HG03521 (cell line): ENCODE measurements at regions not wholly inside any gene's neighbourhood (a gene's known extent, or its start where the extent isn't known, plus 50 kb on each side); places are given as distances from the start of the nearest gene placed in this dataset.
"Not testable (repeated sequence)": the region's sequence is repeated elsewhere in the genome, so short reads cannot be mapped to it uniquely, and the experiment has no call there.

Experiments used
- ATAC-seq: cut with Tn5 transposase; IDR thresholded peaks from one replicate; pipeline ENCODE4 v1.9.1; 2021; ENCODE audit warnings: mild to moderate bottlenecking, moderate library complexity; ENCODE audit not compliant: unreplicated experiment

- ATAC-seq: no peak
Measured at GRCh38 chr10:57706016-57706415, 561.7 kb downstream of the IPMK start.

GRCh38 chr10:57699944-57700343 is 567.8 kb downstream of the IPMK start:
- no peak for ATAC-seq

- ATAC-seq: no peak
Measured at GRCh38 chr10:57696641-57697040, 571.1 kb downstream of the IPMK start.

GRCh38 chr10:57694956-57695608 is 572.6 kb downstream of the IPMK start:
- ATAC-seq: no peak

GRCh38 chr10:57692255-57692980 is 575.3 kb downstream of the IPMK start:
- no peak for ATAC-seq

GRCh38 chr10:57689596-57690297 is 577.9 kb downstream of the IPMK start:
- no peak for ATAC-seq

GRCh38 chr10:57679916-57680315 is 587.8 kb downstream of the IPMK start:
- no peak for ATAC-seq

GRCh38 chr10:57675125-57675524 is 592.6 kb downstream of the IPMK start:
- ATAC-seq: no peak

GRCh38 chr10:57673446-57673960 is 594.2 kb downstream of the IPMK start:
- ATAC-seq: no peak

- ATAC-seq: no peak
Measured at GRCh38 chr10:57664815-57665214, 602.9 kb downstream of the IPMK start.

- ATAC-seq: no peak
Measured at GRCh38 chr10:57663401-57663800, 604.3 kb downstream of the IPMK start.

- no peak for ATAC-seq
Measured at GRCh38 chr10:57661206-57661605, 606.5 kb downstream of the IPMK start.

GRCh38 chr10:57657164-57657765 is 610.4 kb downstream of the IPMK start:
- ATAC-seq: peak; percentile 94

GRCh38 chr10:57654856-57655255 is 612.8 kb downstream of the IPMK start:
- ATAC-seq: no peak

- not testable (repeated sequence) for ATAC-seq
Measured at GRCh38 chr10:57645108-57645507, 622.6 kb downstream of the IPMK start.

GRCh38 chr10:57638411-57638810 is 629.3 kb downstream of the IPMK start:
- no peak for ATAC-seq

- no peak for ATAC-seq
Measured at GRCh38 chr10:57628592-57629284, 639.0 kb downstream of the IPMK start.

GRCh38 chr10:57627642-57628178 is 640.0 kb downstream of the IPMK start:
- ATAC-seq: no peak

GRCh38 chr10:57624856-57625592 is 642.7 kb downstream of the IPMK start:
- no peak for ATAC-seq

GRCh38 chr10:57624066-57624465 is 643.6 kb downstream of the IPMK start:
- ATAC-seq: no peak
